Tibial nerve (tissue), 4 donors: ENCODE measurements at regions not wholly inside any gene's neighbourhood (a gene's known extent, or its start where the extent isn't known, plus 50 kb on each side); places are given as distances from the start of the nearest gene placed in this dataset.

Experiments used
- DNase-seq, 2 donors: peaks; one replicate each; pipeline ENCODE4 v3.0.0-alpha.2; 2019; ENCODE audit warnings: low spot score in 2 of 2
- H3K27ac ChIP-seq, 4 donors: fragments of 200-600 bp; sonication (generic) in 3 of 4; one replicate each; pipeline ENCODE4 v1.5.1; 2017 to 2019; ENCODE audit warnings: mild to moderate bottlenecking in 1 of 4
- H3K27me3 ChIP-seq, 2 donors: fragments of 200-600 bp; sonication (generic) in 1 of 2; one replicate each; pipeline versions ENCODE4 v1.5.1 to v1.6.0; 2017 to 2019
- H3K36me3 ChIP-seq, 3 donors: fragments of 200-600 bp; sonication (generic); one replicate each; pipeline ENCODE4 v1.5.1; 2018 to 2019
- H3K4me1 ChIP-seq, 4 donors: fragments of 200-600 bp; sonication (generic) in 3 of 4; one replicate each; pipeline ENCODE4 v1.5.1; 2017 to 2019
- H3K4me3 ChIP-seq, 4 donors: fragments of 200-600 bp; sonication (generic) in 3 of 4; one replicate each; pipeline ENCODE4 v1.5.1; 2017 to 2019; ENCODE audit warnings: mild to moderate bottlenecking in 1 of 4, moderate library complexity in 1 of 4
- H3K9me3 ChIP-seq, 4 donors: fragments of 200-600 bp; sonication (generic) in 3 of 4; one replicate each; pipeline ENCODE4 v1.5.1; 2017 to 2019
- CTCF ChIP-seq, 5 experiments: fragments of 200-600 bp in 3 of 5; fragments of 450-650 bp in 2 of 5; sonication (generic) in 3 of 5; IDR thresholded peaks; one replicate each; pipeline ENCODE4 v1.5.1; 2016 to 2019; ENCODE audit warnings: antibody characterized with exemption in 5 of 5, mild to moderate bottlenecking in 3 of 5, moderate library complexity in 2 of 5
- EP300 ChIP-seq, 2 donors: sonication (generic); formaldehyde crosslinking; IDR thresholded peaks; one replicate each; pipeline ENCODE4 v1.6.1; 2017; ENCODE audit warnings: antibody characterized with exemption in 2 of 2, mild to moderate bottlenecking in 1 of 2
- POLR2A ChIP-seq, 2 donors: fragments of 450-650 bp; IDR thresholded peaks; one replicate each; pipeline ENCODE4 v1.6.1; 2017; ENCODE audit warnings: antibody characterized with exemption in 2 of 2, mild to moderate bottlenecking in 2 of 2, moderate library complexity in 2 of 2
- WGBS, 2 donors: methylation state at CpG; one replicate each; pipeline ENCODE4 v1.1.5; 2018; 5-methylcytosine and 5-hydroxymethylcytosine counted together

GRCh38 chr1:187417520-187417919 is 588.8 kb downstream of the PLA2G4A start:
- no peaks in the 10 kb centered on the region for H3K4me1 ChIP-seq
- WGBS, 2 donors, result 84 to 89% methylated on average over 2 of the region's 2 CpGs
- H3K9me3 ChIP-seq, result no peaks in the 10 kb centered on the region
- H3K27ac ChIP-seq, result no peak overlapping the region
- no peak overlapping the region for H3K4me3 ChIP-seq
- no peak for DNase-seq
- H3K36me3 ChIP-seq, result no peaks in the 10 kb centered on the region
- H3K27me3 ChIP-seq, result no peaks in the 10 kb centered on the region
- TF ChIP-seq POLR2A (IDR thresholded peaks at IDR 0.05), result no peak
- no peak for TF ChIP-seq EP300 (IDR thresholded peaks at IDR 0.05)
- TF ChIP-seq CTCF (IDR thresholded peaks at IDR 0.05), result no peak

GRCh38 chr1:187433598-187433997 is 604.8 kb downstream of the PLA2G4A start:
- Histone ChIP-seq H3K27ac (no peak overlapping the region), H3K9me3 (no peaks in the 10 kb centered on the region), H3K4me1 (no peaks in the 10 kb centered on the region), H3K36me3 (no peaks in the 10 kb centered on the region), H3K27me3 (no peaks in the 10 kb centered on the region), H3K4me3 (no peak overlapping the region)
- no peak for TF ChIP-seq CTCF (IDR thresholded peaks at IDR 0.05)
- no peak for TF ChIP-seq POLR2A (IDR thresholded peaks at IDR 0.05)
- TF ChIP-seq EP300 (IDR thresholded peaks at IDR 0.05), result no peak
- 96 to 100% methylated on average over 1 of the region's 1 CpG for WGBS, 2 donors
- DNase-seq, result no peak

DNA sequence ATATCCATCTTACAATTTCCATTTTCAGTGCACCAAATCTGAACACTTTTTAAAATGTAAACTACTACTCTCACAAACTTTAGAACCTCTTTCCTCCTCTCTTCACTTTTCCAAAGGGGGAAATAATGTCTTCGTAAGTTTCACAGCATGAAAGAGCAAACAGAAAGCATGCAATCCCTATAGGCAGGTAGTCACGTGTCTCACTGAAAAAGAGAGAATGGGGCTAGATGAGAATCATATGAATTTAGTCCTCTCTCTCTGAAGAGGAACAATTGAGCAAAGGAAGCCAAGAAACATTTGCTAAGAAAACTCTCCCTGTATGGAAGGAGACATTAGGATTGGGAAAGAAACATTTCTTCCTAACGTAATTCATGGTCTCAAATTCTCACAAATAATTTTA is 613.9 kb downstream of the PLA2G4A start:
- Histone ChIP-seq H3K27me3 (no peaks in the 10 kb centered on the region), H3K9me3 (no peaks in the 10 kb centered on the region), H3K27ac (no peak overlapping the region), H3K4me3 (no peak overlapping the region), H3K36me3 (no peaks in the 10 kb centered on the region), H3K4me1 (no peaks in the 10 kb centered on the region)
- no peak for TF ChIP-seq POLR2A (IDR thresholded peaks at IDR 0.05)
- no peak for TF ChIP-seq EP300 (IDR thresholded peaks at IDR 0.05)
- no peak for TF ChIP-seq CTCF (IDR thresholded peaks at IDR 0.05)
- DNase-seq, result no peak
- WGBS, 2 donors, result 44 to 50% methylated on average over 3 of the region's 3 CpGs

GRCh38 chr1:187443939-187444338 is 615.2 kb downstream of the PLA2G4A start:
- DNase-seq, result no peak
- no peaks in the 10 kb centered on the region for H3K36me3 ChIP-seq
- H3K4me1 ChIP-seq, result no peaks in the 10 kb centered on the region
- H3K27me3 ChIP-seq, result no peaks in the 10 kb centered on the region
- no peak overlapping the region for H3K27ac ChIP-seq
- H3K4me3 ChIP-seq, result no peak overlapping the region
- H3K9me3 ChIP-seq, result no peaks in the 10 kb centered on the region
- 33 to 42% methylated on average over 3 of the region's 3 CpGs for WGBS, 2 donors
- TF ChIP-seq EP300 (IDR thresholded peaks at IDR 0.05) (no peak), CTCF (IDR thresholded peaks at IDR 0.05) (no peak), POLR2A (IDR thresholded peaks at IDR 0.05) (no peak)

DNA sequence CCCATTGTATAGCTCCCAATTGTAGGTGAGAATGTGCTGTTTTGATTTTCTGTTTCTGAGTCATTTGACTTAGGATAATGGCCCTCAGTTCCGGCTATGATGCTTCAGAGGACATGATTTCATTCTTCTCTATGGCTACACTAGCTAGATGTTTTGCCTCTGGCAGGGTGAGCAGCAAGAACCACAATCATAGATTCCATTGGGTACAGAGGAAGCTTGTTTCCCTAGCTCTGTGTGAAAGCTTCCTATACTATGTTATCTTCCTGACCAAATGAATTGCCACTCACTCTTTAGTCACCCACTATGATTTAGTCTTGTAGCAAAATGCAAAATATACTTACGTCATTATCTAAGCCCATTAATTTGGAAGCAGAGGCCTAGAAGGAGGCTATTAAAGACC is 616.3 kb downstream of the PLA2G4A start:
- H3K4me1 ChIP-seq, result no peaks in the 10 kb centered on the region
- TF ChIP-seq CTCF (IDR thresholded peaks at IDR 0.05) (no peak), POLR2A (IDR thresholded peaks at IDR 0.05) (no peak), EP300 (IDR thresholded peaks at IDR 0.05) (no peak)
- no peak overlapping the region for H3K27ac ChIP-seq
- 63 to 69% methylated on average over 2 of the region's 2 CpGs for WGBS, 2 donors
- H3K36me3 ChIP-seq, result no peaks in the 10 kb centered on the region
- no peak overlapping the region for H3K4me3 ChIP-seq
- H3K9me3 ChIP-seq, result no peaks in the 10 kb centered on the region
- no peaks in the 10 kb centered on the region for H3K27me3 ChIP-seq
- DNase-seq, result no peak
